GM23338 (cell line): ENCODE measurements at regions not wholly inside any gene's neighbourhood (a gene's known extent, or its start where the extent isn't known, plus 50 kb on each side); places are given as distances from the start of the nearest gene placed in this dataset.

Source experiments
- ATAC-seq: fragments of 200-7000 bp; cut with Tn5 transposase; 3 replicates; pipeline ENCODE4 v1.9.1; 2020
- DNase-seq: peaks from one replicate; pipeline ENCODE4 v3.0.0-alpha.2; 2015; ENCODE audit warnings: low spot score
- H2AFZ ChIP-seq: fragments of 200-600 bp; sonication (generic); 2 replicates; pipeline ENCODE4 v1.8.0; 2016; ENCODE audit warnings: antibody characterized with exemption, mild to moderate bottlenecking, moderate library complexity
- H3F3A ChIP-seq: fragments of 200-600 bp; sonication (generic); replicated peaks from 2 replicates; pipeline ENCODE4 v1.8.0; 2017; ENCODE audit warnings: antibody characterized with exemption, mixed run types, low read depth
- H3K27ac ChIP-seq: fragments of 200-600 bp; sonication (generic); 2 replicates; pipeline ENCODE4 v1.6.1; 2016; ENCODE audit warnings: low read depth
- H3K27me3 ChIP-seq: fragments of 200-600 bp; sonication (generic); 2 replicates; pipeline ENCODE4 v1.8.0; 2016; ENCODE audit warnings: mild to moderate bottlenecking, mixed run types, moderate library complexity; ENCODE audit not compliant: insufficient read depth
- H3K36me3 ChIP-seq: fragments of 200-600 bp; sonication (generic); 2 replicates; pipeline ENCODE4 v1.8.0; 2016; ENCODE audit warnings: mild to moderate bottlenecking; ENCODE audit not compliant: insufficient read depth
- H3K4me1 ChIP-seq: fragments of 200-600 bp; sonication (generic); 2 replicates; pipeline ENCODE4 v1.8.0; 2016; ENCODE audit warnings: mild to moderate bottlenecking, moderate library complexity; ENCODE audit not compliant: insufficient read depth
- H3K4me2 ChIP-seq: fragments of 200-600 bp; sonication (generic); 2 replicates; pipeline ENCODE4 v1.7.1; 2017; ENCODE audit warnings: mixed run types
- H3K4me3 ChIP-seq: fragments of 200-600 bp; sonication (generic); 2 replicates; pipeline ENCODE4 v1.6.1; 2016; ENCODE audit warnings: mixed run types
- H3K79me2 ChIP-seq: fragments of 200-600 bp; sonication (generic); replicated peaks from 2 replicates; pipeline ENCODE4 v1.8.0; 2017; ENCODE audit warnings: mild to moderate bottlenecking; ENCODE audit not compliant: insufficient read depth
- H3K9me2 ChIP-seq: fragments of 200-600 bp; sonication (generic); 2 replicates; pipeline ENCODE4 v1.8.0; 2017; ENCODE audit not compliant: insufficient read depth
- H4K20me1 ChIP-seq: fragments of 200-600 bp; sonication (generic); replicated peaks from 2 replicates; pipeline ENCODE4 v1.8.0; 2017; ENCODE audit warnings: mild to moderate bottlenecking; ENCODE audit not compliant: insufficient read depth
- H3K27ac Mint-ChIP-seq: 2 replicates; pipeline ENCODE4 v1.8.0; 2020; ENCODE audit warnings: inconsistent platforms, mild to moderate bottlenecking, moderate library complexity, mixed read lengths
- H3K27me3 Mint-ChIP-seq: 3 replicates; pipeline ENCODE4 v1.8.0; 2022; ENCODE audit warnings: low read depth, mild to moderate bottlenecking, moderate library complexity, mixed read lengths, inconsistent platforms; ENCODE audit not compliant: insufficient read depth, poor library complexity
- H3K36me3 Mint-ChIP-seq: 3 replicates; pipeline ENCODE4 v1.8.0; 2021; ENCODE audit warnings: low read depth, mild to moderate bottlenecking, inconsistent platforms, moderate library complexity, mixed read lengths
- H3K4me1 Mint-ChIP-seq: 3 replicates; pipeline ENCODE4 v1.8.0; 2020; ENCODE audit warnings: mild to moderate bottlenecking, inconsistent platforms, mixed read lengths
- H3K4me3 Mint-ChIP-seq: 3 replicates; pipeline ENCODE4 v1.8.0; 2021; ENCODE audit warnings: moderate library complexity, mild to moderate bottlenecking, inconsistent platforms, mixed read lengths
- H3K9me3 Mint-ChIP-seq: 3 replicates; pipeline ENCODE4 v1.8.0; 2020; ENCODE audit warnings: moderate library complexity, mild to moderate bottlenecking, inconsistent platforms, mixed read lengths
- ETS1 ChIP-seq: IDR thresholded peaks from 2 replicates; pipeline ENCODE4 v1.6.1; 2016; ENCODE audit warnings: antibody characterized with exemption
- EZH2 ChIP-seq: fragments of 200-600 bp; sonication (generic); IDR thresholded peaks from one replicate; pipeline ENCODE4 v1.8.0; 2017; ENCODE audit warnings: antibody characterized with exemption, mild to moderate bottlenecking, low read depth; ENCODE audit not compliant: unreplicated experiment
- EZH2phosphoT487 ChIP-seq: fragments of 200-600 bp; sonication (generic); IDR thresholded peaks from one replicate; pipeline ENCODE4 v1.8.1; 2018; ENCODE audit warnings: antibody characterized with exemption; ENCODE audit not compliant: unreplicated experiment
- JUNB ChIP-seq: IDR thresholded peaks from one replicate; pipeline ENCODE4 v1.6.1; 2016; ENCODE audit warnings: antibody characterized with exemption; ENCODE audit not compliant: unreplicated experiment
- NANOG ChIP-seq: IDR thresholded peaks from 2 replicates; pipeline ENCODE4 v1.6.1; 2016; ENCODE audit warnings: antibody characterized with exemption, borderline replicate concordance
- POLR2AphosphoS5 ChIP-seq: IDR thresholded peaks from 2 replicates; pipeline ENCODE4 v1.6.1; 2016; ENCODE audit warnings: antibody characterized with exemption, low read depth
- STAT1 ChIP-seq: IDR thresholded peaks from one replicate; pipeline ENCODE4 v1.6.1; 2016; ENCODE audit warnings: antibody characterized with exemption; ENCODE audit not compliant: unreplicated experiment
- TF ChIP-seq, protein P1 (sequence below): fragments of 250-450 bp; sonication (Bioruptor Pico); IDR thresholded peaks from 2 replicates; pipeline ENCODE4 v1.5.0; 2020; ENCODE audit warnings: mild to moderate bottlenecking, moderate library complexity

DNA sequence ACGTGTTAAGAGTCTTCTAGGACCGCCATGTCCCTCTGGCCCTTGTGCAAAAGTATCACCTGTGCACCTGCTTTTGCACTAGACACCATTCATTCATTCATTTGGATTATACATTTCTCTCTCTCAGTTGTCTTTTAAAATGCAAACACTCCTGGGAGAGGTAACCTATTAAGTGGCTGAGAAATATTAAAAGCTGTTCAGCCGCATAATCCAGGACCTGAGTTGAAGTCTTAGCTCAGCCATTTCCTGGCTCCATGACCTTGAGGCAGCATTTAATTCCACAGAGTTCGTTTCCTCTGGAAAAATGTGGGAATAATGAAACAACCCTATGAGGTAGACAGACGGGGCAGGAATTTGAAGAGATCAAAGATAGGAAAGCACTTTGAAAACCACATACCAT is 251.6 kb downstream of the RPS24 start (continued):
- TF ChIP-seq, protein P1, sequence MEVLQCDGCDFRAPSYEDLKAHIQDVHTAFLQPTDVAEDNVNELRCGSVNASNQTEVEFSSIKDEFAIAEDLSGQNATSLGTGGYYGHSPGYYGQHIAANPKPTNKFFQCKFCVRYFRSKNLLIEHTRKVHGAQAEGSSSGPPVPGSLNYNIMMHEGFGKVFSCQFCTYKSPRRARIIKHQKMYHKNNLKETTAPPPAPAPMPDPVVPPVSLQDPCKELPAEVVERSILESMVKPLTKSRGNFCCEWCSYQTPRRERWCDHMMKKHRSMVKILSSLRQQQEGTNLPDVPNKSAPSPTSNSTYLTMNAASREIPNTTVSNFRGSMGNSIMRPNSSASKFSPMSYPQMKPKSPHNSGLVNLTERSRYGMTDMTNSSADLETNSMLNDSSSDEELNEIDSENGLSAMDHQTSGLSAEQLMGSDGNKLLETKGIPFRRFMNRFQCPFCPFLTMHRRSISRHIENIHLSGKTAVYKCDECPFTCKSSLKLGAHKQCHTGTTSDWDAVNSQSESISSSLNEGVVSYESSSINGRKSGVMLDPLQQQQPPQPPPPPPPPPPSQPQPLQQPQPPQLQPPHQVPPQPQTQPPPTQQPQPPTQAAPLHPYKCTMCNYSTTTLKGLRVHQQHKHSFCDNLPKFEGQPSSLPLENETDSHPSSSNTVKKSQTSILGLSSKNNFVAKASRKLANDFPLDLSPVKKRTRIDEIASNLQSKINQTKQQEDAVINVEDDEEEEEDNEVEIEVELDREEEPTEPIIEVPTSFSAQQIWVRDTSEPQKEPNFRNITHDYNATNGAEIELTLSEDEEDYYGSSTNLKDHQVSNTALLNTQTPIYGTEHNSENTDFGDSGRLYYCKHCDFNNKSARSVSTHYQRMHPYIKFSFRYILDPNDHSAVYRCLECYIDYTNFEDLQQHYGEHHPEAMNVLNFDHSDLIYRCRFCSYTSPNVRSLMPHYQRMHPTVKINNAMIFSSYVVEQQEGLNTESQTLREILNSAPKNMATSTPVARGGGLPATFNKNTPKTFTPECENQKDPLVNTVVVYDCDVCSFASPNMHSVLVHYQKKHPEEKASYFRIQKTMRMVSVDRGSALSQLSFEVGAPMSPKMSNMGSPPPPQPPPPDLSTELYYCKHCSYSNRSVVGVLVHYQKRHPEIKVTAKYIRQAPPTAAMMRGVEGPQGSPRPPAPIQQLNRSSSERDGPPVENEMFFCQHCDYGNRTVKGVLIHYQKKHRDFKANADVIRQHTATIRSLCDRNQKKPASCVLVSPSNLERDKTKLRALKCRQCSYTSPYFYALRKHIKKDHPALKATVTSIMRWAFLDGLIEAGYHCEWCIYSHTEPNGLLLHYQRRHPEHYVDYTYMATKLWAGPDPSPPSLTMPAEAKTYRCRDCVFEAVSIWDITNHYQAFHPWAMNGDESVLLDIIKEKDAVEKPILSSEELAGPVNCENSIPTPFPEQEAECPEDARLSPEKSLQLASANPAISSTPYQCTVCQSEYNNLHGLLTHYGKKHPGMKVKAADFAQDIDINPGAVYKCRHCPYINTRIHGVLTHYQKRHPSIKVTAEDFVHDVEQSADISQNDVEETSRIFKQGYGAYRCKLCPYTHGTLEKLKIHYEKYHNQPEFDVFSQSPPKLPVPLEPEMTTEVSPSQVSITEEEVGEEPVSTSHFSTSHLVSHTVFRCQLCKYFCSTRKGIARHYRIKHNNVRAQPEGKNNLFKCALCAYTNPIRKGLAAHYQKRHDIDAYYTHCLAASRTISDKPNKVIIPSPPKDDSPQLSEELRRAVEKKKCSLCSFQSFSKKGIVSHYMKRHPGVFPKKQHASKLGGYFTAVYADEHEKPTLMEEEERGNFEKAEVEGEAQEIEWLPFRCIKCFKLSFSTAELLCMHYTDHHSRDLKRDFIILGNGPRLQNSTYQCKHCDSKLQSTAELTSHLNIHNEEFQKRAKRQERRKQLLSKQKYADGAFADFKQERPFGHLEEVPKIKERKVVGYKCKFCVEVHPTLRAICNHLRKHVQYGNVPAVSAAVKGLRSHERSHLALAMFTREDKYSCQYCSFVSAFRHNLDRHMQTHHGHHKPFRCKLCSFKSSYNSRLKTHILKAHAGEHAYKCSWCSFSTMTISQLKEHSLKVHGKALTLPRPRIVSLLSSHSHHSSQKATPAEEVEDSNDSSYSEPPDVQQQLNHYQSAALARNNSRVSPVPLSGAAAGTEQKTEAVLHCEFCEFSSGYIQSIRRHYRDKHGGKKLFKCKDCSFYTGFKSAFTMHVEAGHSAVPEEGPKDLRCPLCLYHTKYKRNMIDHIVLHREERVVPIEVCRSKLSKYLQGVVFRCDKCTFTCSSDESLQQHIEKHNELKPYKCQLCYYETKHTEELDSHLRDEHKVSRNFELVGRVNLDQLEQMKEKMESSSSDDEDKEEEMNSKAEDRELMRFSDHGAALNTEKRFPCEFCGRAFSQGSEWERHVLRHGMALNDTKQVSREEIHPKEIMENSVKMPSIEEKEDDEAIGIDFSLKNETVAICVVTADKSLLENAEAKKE (CRISPR knock-in tag) = no peak

GRCh38 chr10:78286186-78286585 is 252.5 kb downstream of the RPS24 start:
- no peaks in the 10 kb centered on the region for H3K36me3 ChIP-seq
- Mint-ChIP-seq H3K27ac (no peak overlapping the region), H3K9me3 (no peaks in the 10 kb centered on the region; the same call in 2 of the 3 replicates), H3K4me1 (peaks cover 28% of the 10 kb centered on the region), H3K36me3 (no peaks in the 10 kb centered on the region), H3K4me3 (no peak overlapping the region), H3K27me3 (peaks cover 5% of the 10 kb centered on the region)
- H3K27ac ChIP-seq = no peak overlapping the region
- ATAC-seq (peak; percentile 78), DNase-seq (peak; percentile 65)
- no peaks in the 10 kb centered on the region for H3K27me3 ChIP-seq
- no peak overlapping the region for H3K4me3 ChIP-seq
- H3K9me2 ChIP-seq = peaks cover 5% of the 10 kb centered on the region; the same call in 1 of the 2 replicates
- no peaks in the 10 kb centered on the region for H4K20me1 ChIP-seq
- 0 out of 2 replicates have a peak overlapping the region, but pooled peaks have one; percentile 43 for H2AFZ ChIP-seq
- peaks cover 10% of the 10 kb centered on the region for H3K4me1 ChIP-seq
- no peaks in the 10 kb centered on the region for H3F3A ChIP-seq
- H3K79me2 ChIP-seq = no peaks in the 10 kb centered on the region
- no peak overlapping the region for H3K4me2 ChIP-seq
- TF ChIP-seq POLR2AphosphoS5 (no peak), ETS1 (no peak), EZH2 (no peak), JUNB (no peak), NANOG (no peak), STAT1 (no peak), EZH2phosphoT487 (no peak)
- TF ChIP-seq, protein P1 (CRISPR knock-in tag) = no peak
